GM18505 (cell line): ENCODE measurements at regions not wholly inside any gene's neighbourhood (a gene's known extent, or its start where the extent isn't known, plus 50 kb on each side); places are given as distances from the start of the nearest gene placed in this dataset.

ENCODE experiments used
- ATAC-seq: cut with Tn5 transposase; IDR thresholded peaks from one replicate; pipeline ENCODE4 v1.9.1; 2021; ENCODE audit not compliant: unreplicated experiment
- POLR2A ChIP-seq: IDR thresholded peaks from 4 replicates; pipeline ENCODE4 v1.6.1; 2011; ENCODE audit warnings: borderline replicate concordance; ENCODE audit not compliant: insufficient read depth, insufficient read length; ENCODE audit errors: extremely low read depth

DNA sequence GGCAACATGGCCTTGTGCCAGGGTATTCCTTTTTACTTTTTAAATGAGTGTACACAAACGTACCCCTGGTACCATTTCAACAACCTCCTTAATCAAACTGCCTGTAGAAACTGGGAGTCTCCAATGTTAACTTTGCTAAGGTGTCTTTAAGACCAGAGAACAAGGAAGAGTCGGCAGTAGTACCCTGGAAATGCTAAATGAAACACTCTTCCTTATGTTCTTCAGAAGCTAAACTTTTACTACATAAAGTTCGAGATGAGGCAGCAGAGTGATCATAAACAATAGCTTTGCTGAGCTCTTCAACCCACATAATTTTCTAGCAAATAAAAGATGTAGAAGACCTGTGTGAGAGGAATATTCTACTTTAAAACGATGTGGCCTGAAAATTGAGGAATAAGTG, 297.7 kb upstream of the NRIP1 start:
- TF ChIP-seq POLR2A = no peak
- ATAC-seq = no peak

DNA sequence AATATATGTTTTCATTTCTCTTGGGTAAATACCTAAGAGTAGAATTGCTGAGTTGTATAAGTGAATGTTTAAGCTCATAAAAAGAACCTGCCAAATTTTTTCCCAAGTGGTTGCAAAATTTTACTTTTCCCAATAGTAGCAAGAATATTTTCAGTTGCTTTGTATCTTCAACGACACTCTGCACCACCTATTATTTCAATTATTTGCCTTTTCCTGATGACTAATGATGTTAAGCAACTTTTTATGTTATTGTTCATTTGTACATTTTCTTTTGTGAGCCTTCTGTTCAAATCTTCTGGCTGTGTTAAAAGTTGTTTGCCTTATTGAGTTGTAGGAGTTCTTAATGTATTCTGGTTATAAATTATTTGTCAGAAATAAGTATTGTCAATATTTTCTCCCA, 299.1 kb upstream of the NRIP1 start:
- ATAC-seq = no peak
- TF ChIP-seq POLR2A = no peak

DNA sequence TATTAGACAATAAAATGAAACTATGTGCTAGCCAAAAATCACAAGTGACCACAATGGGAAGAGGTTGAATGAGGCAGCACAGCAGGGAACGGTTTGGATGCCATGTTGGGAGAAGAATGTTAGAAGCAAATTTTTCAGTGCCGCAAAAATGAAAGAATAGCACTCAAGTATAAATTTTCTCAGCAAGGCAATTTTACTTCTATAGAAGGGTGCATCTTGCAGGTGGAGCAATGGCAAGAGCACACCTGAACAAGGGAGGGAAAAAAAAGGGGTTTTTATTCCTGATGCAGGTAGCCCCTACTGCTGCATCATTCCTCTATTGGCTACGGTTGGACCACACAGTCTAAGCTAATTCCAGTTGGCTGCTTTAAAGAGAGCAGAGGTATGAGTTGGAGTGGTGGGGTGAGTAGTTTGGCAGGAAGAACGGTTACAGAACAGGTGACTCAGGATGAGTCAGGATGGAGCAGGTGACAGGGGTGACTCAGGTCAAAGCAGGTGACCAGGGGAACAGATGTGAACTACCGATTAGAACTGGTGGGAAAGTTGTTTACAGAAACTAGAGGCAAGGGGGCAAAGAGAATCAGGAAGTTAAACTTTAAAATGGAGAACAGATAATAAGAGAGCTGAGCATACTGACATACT, 301.1 kb upstream of the NRIP1 start:
- ATAC-seq = no peak
- no peak for TF ChIP-seq POLR2A

DNA sequence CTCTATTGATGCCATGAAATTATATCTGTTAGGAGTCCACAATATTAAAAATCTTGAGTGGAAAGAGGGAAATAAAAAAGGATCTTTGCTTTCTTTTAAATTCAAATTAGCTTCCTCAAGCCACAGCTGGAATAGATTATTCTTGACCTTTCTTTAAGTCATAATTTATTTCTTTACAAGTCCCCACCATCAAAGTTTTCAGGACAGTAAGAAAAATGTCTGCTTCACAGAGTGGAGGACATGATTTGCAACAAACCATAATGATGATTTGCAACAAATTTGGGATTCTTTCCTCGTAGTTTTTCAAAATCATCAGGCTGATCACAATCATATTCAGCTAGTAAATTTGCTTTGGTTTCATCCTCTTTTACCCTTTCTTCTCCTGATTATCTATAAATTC, 301.8 kb upstream of the NRIP1 start:
- no peak for ATAC-seq
- no peak for TF ChIP-seq POLR2A

DNA sequence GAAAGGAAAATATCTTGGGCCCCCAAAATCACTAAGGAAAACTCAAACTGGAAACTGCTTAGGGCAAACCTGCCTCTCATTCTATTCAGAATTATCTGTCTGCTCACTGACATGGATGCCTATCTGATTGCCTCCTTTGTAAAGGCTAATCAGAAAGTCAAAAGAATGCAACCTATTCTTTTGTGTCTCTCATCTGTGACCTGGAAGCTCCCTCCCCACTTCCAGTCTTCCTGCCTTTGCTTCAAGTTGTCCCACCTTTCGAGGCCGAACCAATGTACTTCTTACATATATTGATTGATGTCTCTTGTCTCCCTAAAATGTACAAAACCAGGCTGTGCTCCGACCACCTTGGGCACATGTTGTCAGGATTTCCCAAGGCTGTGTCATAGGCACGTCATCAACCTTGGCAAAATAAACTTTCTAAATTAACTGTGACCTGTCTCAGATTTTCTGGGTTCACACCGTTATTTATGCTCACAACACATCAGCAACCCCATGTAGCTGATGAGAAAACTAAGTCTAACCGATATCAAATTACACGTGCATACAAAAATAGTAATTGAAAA, 302.3 kb upstream of the NRIP1 start:
- no peak for ATAC-seq
- no peak for TF ChIP-seq POLR2A

DNA sequence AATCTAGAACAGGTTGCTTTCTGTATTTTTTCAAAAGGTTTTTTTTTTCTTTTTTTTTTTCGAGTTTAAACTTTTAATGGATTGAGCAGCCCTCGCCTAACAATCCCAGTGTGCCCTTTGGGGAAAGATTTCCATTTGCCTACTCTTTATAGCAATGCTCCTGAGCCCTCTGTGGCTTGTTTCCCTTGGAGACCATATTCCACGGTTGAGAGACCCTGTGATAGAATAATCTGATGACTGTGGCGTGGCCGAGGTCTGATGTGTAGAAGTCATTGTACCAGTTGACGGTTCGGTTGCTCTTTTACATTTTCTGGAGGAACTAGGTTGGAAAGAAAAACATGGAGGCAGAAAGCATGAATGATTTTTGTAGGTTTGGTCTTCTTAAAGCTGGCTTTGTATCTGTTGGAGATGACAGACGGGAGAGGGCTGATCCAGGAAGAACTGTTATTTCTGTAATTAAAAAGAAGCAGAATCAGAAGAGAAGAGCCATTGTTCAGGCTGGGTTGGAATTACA, 305.7 kb upstream of the NRIP1 start:
- ATAC-seq = no peak
- no peak for TF ChIP-seq POLR2A

DNA sequence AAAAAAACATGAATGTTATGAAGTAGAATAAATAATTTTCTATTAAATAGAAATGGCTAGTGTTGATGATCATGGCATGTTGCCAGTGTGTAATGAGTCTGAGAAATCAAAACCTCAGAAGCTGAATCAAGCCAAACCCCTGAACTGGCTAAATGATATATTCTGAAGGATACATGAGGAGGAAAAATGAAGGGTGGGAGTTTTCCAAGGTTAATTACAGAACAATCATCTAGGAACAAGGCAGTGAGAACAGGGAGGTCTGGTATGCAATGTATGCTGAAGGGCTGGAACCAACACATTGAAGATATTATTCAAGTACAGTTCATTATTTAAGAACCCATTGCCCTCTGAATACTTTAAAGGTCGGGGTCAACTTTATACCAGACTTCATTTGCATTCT, 309.1 kb upstream of the NRIP1 start:
- no peak for ATAC-seq
- TF ChIP-seq POLR2A = no peak

DNA sequence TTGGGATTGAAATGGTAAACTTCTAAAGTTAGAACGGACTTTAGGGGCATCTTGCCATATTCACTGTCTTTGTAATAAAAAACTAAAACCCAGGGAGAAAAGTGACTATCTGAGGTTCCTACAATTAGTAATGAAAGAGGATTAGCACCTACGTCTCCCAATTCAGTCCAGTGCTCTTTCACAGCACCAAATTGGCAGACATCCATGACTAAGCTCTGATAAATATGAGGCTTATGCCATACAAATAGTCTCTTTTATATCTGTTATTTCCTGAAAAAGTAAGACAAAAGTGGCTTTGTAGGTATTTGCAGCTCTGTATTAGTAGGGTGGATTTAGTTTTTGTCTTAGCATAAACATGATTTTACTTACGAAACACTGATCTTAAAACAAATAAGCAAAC, 315.0 kb upstream of the NRIP1 start:
- TF ChIP-seq POLR2A = no peak
- ATAC-seq = no peak

DNA sequence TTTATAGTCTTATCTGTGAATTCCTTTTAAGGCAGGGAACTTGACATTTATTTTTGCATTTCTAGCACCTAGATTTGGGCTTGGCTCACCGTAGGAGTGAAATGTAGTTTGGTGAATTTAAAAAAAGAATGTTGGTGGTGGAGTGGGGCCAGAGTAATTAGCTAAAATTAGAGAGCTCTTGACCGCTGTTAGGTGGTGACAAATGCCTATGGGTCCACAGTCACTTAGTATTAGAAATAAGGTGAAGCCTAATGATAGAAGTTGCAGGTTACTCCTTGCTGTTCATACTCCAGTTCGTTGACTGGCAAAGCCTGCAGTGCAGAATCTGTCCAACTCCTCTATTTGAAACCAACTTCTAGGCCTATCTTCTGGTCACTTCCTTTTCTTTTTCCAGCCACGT, 318.8 kb upstream of the NRIP1 start:
- no peak for TF ChIP-seq POLR2A
- ATAC-seq = no peak

DNA sequence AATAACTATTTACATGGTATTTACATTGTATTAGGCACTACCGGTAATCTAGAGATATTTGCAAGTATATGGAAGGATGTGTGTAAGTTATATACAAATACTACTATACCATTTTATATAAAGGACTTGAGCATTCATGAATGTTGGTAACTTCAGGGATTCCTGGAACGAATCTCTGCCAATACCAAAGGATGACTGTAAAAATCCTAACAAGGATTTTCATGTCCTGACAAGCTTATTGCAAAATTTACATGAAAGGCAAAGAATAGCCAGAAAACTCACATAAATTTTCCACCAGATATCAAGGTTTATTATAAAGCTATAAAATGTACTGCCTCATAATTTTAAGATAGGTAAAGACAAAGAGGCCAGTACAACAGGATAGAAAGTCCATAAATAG, 325.2 kb upstream of the NRIP1 start:
- no peak for ATAC-seq
- no peak for TF ChIP-seq POLR2A

DNA sequence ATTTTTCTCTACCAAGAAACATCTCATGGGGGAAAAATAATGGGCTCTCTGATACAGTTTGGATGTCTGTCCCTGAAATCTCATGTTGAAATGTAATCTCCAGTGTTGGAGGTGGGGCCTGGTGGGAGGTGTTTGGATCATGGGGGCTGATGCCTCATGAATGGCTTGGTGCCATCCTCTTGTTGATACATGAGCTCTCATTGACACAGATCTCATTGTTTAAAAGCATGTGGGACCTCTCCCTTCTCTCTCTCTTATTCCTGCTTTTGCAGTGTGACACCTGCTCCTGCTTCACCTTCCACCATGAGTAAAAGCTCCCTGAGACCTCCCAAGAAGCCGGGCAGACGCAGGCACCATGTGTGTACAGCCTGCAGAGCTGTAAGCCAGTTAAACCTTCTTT, 332.5 kb upstream of the NRIP1 start:
- no peak for ATAC-seq
- no peak for TF ChIP-seq POLR2A

DNA sequence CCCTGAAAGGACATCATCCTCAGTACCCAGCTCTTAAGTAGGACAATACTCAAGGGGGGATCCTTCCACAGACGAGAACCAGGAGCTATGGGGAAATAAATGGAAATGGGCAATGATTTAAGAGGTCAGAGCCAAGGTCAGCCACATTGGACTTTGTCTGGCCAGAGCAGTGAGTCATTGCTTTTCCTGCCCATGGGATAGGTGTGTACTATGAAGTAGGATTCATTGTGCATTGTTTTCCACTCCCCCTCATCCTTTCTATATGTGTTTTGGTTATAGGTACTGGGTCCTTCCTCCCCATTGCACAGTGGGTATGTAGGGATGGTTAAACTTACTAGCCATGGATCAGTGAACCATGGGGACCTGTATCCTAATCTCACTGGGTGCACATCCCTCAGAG, 328.9 kb upstream of the USP25 start:
- no peak for TF ChIP-seq POLR2A
- ATAC-seq = no peak

DNA sequence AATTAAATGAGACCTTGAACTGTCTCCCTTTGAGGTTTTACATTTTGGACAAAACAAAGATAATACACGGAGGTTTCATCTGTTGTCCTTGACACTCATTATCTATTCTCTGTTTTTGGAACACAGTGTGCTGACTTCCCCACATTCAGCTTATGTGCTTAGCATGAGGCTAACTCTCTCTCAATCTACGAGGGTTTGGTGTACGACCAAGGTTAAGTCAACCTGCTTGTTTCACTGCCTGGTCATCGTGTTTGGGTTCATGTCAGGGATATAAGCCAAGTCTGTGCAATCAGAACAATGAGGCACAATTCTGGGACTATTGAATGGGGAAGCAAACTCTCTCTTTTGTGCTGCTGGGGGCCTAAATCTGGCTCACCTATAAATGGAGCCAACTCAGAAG, 328.5 kb upstream of the USP25 start:
- no peak for TF ChIP-seq POLR2A
- no peak for ATAC-seq

DNA sequence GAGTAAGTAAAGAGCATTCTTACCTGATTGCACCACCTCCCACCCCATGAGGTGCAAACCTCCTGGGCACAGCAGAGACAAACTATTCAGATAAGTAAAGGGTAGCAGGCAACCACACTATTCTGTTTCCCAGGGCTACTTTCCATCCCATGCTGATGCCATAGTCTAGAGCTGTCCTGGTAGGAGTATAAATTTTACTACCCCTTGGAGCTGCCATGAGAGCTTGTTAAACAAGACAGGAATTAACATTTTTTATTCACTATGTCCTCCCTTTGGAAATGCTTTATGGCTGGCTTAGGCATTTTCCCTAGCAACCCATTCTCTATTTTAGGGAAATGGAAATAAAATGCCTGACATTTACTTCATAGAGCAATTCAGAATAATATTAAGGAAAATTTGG, 324.6 kb upstream of the USP25 start:
- ATAC-seq = no peak
- TF ChIP-seq POLR2A = no peak
